HG02981 (cell line): ENCODE measurements at regions not wholly inside any gene's neighbourhood (a gene's known extent, or its start where the extent isn't known, plus 50 kb on each side); places are given as distances from the start of the nearest gene placed in this dataset.
"Not testable (repeated sequence)": the region's sequence is repeated elsewhere in the genome, so short reads cannot be mapped to it uniquely, and the experiment has no call there.

ENCODE experiments used
- ATAC-seq: cut with Tn5 transposase; IDR thresholded peaks from one replicate; pipeline ENCODE4 v1.9.1; 2021; ENCODE audit warnings: mild to moderate bottlenecking, moderate library complexity; ENCODE audit not compliant: unreplicated experiment

DNA sequence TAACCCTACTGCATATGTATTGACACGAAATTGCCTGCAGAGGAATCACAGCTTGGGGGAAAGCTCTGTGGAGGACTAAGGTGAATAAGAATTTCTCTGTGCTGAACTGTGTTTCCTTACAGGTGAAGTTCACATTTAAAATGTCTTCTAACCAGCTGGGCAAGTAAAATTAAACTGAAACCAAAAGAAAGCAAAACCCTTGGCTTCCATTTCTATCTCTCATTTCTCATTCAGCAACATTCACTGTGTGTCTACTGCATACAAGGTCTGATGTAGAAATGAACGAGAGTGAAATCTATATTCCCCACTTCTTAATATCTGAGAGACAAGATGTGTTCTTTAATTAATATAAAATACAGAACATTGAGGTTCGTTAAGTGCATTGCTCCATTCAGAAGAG is 397.3 kb downstream of the SOX11 start:
- ATAC-seq, result no peak

DNA sequence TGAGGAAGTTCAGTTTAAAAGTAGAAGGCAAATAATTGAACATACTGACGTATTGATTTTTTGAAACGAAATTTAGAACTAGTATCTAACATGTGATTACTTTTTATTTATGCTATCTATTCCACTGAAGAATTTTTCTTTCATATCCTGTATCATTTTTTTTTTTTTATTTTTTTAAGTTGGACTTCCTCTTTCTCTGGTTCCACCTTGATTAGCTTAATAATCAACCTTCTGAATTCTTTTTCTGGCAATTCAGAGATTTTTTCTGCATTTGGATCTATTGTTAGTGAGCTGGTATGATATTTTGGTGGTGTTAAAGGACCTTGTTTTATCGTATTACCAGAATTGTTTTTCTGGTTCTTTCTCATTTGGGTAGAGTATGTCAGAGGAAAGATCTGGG is 411.2 kb downstream of the SOX11 start:
- no peak for ATAC-seq

DNA sequence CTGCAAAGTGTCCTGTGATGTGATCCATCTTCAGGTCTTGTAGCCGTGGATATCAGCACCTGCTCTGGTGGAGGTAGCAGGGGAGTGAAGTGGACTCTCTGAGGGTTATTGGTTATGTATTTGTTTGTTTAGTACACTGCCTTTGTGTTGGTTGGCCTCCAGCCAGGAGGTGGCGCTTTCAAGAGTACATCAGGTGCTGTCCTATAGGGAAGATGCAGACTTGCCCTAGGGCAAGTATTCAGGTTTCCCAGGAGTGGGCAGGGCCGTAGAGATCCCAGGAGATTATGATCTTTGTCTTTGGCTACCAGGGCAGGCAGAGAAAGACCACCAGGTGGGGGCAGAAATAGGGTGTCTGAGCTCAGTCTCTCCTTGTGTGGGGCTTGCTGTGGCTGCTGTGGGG is 411.8 kb downstream of the SOX11 start:
- ATAC-seq, result no peak

DNA sequence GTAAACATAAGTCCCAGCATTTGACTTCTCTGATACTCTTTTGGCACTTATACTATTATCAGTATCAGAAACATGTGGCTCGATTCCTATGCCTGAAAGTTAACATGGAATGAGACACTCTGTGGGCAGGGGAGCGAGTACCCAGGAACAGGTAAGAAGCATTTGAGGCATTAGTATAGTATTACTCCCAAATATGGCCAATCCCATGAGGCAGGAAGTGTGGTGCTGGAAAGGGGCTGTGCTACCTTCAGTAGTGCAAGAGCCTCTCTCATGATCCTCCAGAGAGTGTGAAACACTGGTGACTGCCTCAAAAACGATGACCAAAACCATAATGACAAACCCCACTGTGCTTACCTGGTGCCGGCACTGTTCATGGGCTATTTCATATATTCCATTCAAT is 415.1 kb downstream of the SOX11 start:
- ATAC-seq, result no peak

DNA sequence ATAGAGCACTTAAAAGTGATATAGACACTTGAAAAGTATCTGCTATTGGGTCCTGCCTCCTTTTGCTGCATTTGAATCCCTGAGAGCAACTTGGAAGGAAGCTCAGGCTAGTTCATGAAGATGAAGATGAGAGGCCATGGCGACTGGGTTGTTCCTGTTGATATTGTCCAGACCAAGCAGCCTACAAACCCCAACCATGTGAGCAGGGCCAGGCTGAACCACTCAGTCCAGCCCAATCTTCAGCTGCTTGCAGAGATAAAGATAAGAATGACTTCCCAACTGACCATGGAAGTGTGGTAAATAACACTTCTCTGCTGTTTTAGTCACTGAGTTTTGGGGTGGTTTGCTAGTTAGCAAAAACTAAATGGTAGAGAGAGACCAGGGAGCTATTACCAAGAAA is 417.6 kb downstream of the SOX11 start:
- no peak for ATAC-seq

DNA sequence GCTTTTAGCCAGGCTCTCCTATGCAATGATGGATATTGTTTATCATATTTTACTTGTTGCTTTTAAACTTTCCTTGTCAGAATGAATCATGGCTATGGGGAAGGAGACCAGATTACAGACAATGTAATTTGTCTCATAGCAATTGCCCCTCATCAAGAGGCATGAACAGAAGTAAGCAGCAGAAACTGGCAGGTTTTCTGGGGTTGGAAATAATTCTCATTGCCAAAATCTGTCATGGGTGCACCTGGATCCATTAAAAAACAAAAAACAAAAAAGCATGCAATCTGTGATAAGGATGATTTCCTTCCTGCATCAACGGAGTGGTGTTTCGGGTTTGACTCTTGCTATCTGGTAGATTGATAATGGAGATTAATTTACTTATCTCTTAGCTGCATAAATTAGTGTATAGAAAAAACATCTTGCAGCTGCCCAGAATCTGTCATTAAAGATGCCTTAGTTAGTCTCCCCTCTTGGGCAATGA is 419.6 kb downstream of the SOX11 start:
- ATAC-seq, result no peak

DNA sequence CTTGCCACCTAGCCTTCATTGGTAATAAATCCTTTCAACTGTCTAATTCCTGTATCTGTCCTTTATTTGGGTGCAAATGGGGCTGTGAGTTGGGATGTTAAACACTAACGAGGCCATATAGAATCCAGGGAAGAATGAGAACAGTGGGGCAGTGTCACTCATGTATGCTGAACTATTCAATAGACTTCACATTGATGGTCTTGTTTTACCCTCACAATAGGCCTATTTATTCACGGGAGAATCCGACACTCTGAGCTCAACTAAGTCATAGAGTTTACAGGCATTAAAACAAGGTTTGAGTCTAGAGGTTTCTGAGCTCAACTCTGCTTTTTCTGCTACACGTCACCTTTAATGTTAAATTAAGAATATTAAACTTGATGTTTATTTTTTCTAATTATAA is 421.6 kb downstream of the SOX11 start:
- no peak for ATAC-seq

DNA sequence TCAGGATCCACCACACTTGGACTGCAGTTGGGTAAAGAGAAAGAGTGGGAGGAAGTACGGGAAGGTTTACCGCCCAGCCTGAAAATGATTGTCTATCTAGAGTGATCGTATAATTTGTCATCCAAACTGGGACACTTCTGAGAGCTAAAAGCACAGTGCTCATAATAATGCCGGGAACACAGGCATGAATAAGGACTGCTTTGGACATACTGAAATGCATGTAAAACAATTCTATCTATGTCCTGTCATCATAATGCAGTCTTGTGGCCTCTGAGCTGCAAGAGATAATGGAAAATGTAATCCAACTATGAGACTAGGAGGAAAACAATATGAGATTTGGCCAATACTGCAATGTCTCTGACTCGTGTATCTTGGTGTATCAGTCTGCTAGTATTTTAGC is 435.5 kb downstream of the SOX11 start:
- ATAC-seq, result no peak

DNA sequence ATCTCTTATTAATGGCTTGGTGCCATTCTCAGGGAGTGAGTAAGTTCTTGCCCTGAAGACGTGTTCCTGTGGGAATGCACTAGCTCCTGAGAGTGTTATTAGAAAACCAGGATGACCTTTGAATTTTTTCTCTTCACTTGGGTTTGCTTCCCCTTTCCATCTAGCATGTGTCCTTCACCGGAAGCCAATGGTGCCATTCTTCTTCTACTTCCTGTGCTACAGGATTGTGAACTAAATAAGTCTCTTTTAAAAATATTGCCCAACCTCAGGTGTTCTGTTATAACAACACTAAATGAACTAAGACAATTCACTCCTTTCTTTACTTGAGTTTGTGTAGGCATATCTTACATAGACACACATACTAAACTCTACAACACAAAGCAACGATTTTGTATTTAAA is 447.0 kb downstream of the SOX11 start:
- no peak for ATAC-seq

DNA sequence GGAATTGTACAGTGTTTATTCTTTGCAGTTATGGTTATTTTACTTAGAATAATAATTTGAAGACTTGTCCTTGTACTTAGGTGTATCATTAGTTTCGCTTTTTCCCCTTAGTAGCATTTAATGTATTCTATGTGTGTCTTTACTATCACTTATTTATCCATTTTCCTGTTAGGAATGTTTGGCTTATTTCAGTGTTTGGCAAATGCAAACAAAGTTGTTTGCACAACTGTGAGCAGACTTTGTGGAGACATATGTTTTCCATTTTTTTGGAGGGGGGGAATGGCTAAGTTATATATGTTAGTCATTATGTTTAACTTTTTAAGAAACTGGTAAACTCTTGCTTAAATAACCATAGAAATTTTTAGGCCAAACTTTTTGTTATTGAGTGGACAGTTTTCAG is 447.7 kb downstream of the SOX11 start:
- ATAC-seq, result no peak

DNA sequence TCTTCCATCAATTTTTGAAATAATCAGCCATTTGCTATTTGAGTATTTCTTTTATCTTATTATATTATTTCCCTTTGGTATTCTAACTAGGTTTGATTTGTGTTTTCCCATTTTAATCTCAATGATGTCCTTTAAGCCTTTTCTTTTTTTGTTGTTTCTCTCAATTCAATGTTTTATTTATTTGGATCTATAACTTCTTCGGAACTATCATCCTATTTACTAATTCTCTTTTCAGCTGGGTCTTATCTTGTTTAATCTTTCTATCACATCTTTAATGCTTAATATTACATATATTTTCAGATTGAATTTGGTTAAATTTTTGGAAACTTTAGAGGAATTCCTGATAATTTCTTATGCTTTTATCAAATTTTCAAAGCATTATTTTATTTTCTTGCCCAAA is 448.3 kb downstream of the SOX11 start:
- ATAC-seq, result no peak

DNA sequence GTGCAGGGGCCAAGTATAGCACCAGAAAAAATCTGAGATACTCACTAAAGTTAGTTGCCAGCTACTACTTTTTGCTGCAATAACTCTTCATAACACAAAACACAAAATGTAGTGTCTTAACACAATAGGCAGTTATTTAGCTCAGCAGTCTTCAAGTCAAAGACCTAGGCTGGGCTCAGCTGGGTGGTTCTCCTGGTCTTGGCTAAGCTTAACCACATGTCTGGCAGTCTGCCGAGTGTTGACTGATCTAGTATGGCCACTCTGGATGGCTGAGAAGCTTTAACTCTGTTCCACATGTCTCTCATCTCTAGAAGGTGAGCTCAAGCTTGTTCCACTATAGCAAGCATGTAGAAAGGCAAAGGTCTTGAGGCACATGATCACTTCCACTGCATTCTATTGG is 451.6 kb downstream of the SOX11 start:
- ATAC-seq, result no peak

DNA sequence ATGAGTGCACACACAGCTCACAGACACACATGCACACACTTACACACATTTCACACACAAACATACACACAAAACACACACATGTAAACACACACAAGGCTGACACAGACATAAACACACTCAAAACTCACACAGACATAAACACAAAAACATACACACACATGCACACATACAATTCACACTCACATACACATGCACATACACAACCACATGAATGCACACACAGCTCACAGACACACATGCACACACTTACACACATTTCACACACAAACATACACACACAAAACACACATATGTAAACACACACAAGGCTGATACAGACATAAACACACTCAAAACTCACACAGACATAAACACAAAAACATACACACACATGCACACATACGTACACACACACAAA is 455.0 kb downstream of the SOX11 start:
- not testable (repeated sequence) for ATAC-seq

DNA sequence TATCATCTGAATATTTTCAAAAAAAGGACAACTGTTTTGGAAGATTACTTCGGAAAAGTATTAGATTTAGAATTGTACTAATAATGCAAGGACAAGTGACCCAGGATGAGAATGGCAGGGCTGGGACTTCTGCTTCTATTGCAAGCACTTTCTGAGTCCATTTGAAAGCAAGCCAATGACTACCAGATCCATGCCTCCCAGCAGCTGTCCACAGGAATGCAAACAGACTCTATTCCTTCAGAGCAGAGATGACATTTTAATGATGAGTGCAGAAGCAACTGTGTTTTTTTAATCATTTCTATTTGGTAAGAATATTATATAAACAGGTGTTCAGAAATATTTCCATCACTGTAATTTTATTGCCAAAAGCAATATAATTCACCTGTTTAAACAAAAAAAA is 456.7 kb downstream of the SOX11 start:
- ATAC-seq, result no peak

DNA sequence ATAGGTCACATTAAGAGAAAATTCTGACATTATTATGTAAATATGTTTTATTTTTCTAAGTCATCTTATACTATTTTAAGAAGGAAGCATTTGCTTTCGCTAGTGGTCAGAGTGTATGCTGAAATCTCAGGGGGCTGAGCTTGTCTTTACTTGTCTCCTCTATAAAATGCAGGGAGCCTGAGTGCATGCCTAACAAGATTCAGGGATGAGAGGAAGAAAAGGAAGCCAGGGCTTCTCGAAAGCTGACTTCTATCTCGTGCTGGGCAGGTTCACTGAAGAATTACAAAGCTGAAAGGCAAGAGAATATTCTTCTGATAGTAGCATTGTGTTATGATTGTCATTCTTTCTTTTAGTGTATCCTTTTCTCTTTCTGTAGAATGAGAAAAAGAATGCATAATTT is 467.4 kb downstream of the SOX11 start:
- ATAC-seq, result no peak

DNA sequence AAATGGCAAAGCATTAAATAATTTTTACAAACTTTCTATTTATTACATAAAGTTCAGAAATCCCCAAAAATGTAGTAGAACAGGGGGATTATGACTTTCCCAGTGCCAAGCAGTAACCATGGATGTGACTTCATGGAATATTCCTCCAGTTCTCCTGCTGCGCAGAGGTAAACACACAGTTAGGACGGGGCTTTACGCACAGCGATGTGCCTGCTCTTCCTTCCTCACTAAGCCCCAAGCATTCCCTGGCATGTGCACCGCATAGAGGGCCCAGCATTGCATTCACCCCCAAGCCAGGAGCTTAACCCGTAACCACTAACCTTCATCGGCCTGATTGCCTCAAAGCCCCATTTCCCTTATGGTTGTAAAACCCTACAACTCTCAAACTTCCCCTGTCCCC is 471.7 kb downstream of the SOX11 start:
- no peak for ATAC-seq

DNA sequence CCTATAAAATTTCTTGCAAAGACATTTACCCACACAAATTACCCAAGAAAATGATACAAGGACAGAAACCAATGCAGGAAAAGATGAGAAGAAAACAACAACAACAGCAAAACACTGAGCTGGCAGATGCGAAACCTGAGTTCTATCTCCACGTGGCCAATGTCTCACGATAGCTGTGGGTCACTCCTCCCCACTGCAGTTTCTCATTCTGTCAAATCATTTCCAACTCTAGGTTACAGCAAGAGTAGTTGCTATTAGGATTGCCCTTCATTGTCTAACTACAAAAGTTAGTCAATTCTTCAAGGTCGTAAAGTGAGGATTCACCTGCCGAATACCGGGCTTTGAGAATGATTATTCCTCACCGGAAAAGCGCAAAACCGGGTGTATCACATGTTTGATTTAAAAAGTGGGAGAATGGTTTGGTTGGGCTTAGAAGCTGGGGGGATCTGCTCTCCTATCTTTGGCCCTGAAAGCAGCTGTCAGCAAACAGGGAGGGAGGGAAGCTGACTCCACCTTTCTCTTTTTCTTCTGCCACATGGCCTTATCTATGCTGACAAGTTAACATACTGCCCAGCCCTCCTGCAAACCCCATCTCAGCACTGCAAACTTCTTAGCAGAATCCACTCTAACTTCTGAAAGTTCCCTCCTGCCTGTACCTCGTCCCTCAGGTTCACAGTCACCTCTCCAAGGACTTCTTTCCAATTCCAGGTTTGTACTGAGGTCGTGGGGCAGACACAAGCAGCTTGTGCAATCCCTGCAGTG is 473.0 kb downstream of the SOX11 start:
- ATAC-seq, result no peak

DNA sequence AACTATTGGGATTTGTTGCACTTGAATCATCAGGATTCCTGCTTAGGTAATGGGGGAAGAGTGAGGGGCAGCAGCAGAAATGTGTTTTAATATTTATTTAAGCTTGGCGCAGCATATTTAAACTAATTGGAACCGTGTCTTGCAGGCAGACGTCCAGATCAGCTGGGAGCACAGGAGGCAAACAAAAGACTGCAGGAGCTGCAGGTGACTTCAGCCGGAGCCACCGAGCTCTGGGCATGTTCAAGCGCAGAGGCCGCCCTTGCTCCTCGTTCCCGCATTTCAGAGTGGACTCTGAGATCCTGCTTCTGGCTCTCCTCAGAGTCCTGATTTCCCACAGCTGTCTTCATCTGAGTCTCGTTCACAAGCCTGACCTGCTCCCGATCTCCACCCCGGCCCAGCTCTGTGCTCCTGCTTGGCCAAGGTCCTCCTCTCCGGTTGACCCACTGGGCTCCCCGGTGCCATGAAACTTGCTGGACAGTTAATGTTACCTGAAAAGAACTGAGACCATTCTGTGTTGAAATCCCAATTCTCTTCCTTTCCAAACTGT is 475.5 kb downstream of the SOX11 start:
- ATAC-seq, result no peak

DNA sequence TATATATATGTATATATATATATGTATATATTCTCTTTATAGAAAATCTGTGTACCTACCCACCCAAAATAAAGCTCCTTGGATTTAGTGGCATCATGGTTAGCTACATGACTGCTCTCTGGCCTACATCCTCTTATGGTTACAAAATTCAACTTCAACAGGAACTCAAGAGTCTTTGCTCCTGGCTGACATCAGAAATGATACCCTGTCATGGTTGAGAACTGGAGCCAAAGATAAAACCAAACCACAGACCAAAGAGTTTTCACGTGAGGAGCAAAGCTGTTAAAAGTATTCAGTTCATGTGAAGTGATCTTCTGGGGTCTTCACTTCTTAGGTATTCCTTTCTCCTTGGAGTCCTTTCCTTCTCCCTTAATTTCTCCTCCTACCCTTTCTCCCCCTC is 476.3 kb downstream of the SOX11 start:
- ATAC-seq, result no peak

DNA sequence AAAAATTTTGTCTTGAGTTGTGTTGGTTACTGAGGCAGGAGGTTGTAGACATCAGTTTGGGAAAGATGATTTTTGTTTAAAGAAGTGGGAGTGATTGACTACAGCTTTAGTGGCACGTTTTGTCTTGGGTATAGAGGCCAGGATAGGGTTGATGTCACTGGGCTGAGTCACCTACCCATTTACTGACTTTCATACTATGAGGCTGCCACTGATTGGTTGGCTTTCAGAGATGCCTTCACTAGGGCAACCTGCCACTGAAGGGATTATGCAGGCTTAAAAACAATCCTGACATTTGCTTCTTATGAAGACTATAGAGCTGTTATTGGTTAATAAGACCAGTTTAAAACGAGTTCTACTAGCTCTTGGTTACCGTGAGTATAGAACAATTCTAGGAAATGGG is 479.1 kb downstream of the SOX11 start:
- no peak for ATAC-seq

DNA sequence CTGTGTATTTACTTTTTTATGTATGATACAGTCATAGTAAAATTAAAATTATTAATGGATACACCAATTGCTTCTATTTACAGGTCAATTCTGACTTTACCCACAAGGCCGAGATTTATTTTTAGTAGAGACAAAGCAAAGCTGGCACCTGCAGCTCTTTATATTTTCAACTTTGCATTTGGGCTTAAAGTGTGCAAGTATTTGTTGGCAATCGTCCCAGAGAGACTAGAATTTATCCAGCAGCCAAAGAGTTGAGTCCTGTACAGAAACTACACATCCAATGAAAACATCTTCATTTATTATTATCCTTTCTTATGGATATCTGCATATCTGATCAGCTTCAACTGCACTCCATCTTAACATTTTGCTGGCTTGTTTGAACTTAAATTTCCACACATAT is 485.6 kb downstream of the SOX11 start:
- ATAC-seq, result no peak

DNA sequence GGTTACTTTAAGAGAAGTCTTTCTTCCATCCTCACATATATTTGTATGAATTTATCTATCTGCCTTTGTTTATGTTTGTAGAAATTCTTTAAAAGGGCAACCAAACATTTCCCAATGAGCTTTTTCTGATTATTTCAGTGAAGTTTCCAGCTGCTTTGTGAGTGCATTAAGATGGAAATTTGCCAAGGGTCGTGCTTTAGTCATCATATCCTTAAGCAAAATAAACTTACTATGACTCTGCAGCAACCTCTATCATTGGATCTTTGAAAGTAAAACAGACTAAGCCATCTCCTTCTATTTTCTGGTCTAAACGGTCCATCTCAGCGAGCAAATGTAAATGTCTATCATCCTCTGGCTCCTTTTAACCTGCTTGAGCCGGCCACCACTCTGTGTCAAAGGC is 489.3 kb downstream of the SOX11 start:
- ATAC-seq, result no peak

DNA sequence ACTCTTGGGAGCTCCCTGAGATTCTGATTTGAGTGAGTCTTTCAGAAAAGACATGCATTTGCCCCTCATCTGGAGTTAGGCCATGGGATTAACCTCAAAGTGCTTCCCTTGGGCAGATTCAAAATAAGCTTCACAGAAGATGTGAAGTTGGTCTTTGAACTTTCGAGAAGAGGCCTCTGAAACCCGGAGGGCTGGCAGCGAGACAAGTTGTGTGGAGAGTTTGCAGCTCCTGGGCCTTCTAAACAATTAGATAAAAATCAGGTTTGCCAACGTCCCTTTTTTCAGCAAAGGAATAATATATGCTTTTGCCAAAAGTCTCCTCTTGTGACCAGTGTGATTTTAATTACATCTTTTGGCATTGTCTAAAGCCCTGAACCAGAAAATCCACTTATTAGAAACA is 489.7 kb downstream of the SOX11 start:
- ATAC-seq, result no peak
